ENCODE measurements at regions not wholly inside any gene's neighbourhood (a gene's known extent, or its start where the extent isn't known, plus 50 kb on each side); places are given as distances from the start of the nearest gene placed in this dataset.

- ChIA-PET POLR2A (no interaction called here), CTCF (no interaction called here)
- H3K27ac Mint-ChIP-seq = no peak overlapping the region
- H3K4me3 Mint-ChIP-seq = no peak overlapping the region
- DNase-seq (no peak), ATAC-seq (ENCODE audit: low read depth) (no peak)
- intact Hi-C loops (cut with micrococcal nuclease) = no loop called here
- H3K36me3 Mint-ChIP-seq (ENCODE audit: low read depth) = no peaks in the 10 kb centered on the region
- no peaks in the 10 kb centered on the region for H3K9me3 Mint-ChIP-seq
- no peaks in the 10 kb centered on the region for H3K27me3 Mint-ChIP-seq
- no peak for TF ChIP-seq CTCF (IDR thresholded peaks at IDR 0.05)
- no peaks in the 10 kb centered on the region for H3K4me1 Mint-ChIP-seq
These were observed 780.2 kb upstream of the TBX3 start for GRCh38 chr12:115464111-115464581.

- H3K27ac Mint-ChIP-seq = no peak overlapping the region
- H3K4me1 Mint-ChIP-seq = no peaks in the 10 kb centered on the region
- CTCF ChIA-PET = no interaction called here
- ATAC-seq (ENCODE audit: low read depth) (no peak), DNase-seq (no peak)
- H3K27me3 Mint-ChIP-seq = no peaks in the 10 kb centered on the region
- intact Hi-C loops (cut with micrococcal nuclease) = no loop called here
- H3K36me3 Mint-ChIP-seq (ENCODE audit: low read depth) = no peaks in the 10 kb centered on the region
- no peak overlapping the region for H3K4me3 Mint-ChIP-seq
- TF ChIP-seq CTCF (IDR thresholded peaks at IDR 0.05) = no peak
- H3K9me3 Mint-ChIP-seq = peaks cover 4% of the 10 kb centered on the region
- POLR2A ChIA-PET = no interaction called here
These were observed 777.4 kb upstream of the TBX3 start for GRCh38 chr12:115461401-115461800.

GRCh38 chr12:115457798-115458197 lies 773.8 kb upstream of the TBX3 start:
- H3K27ac Mint-ChIP-seq = no peak overlapping the region

GRCh38 chr12:115456946-115457689 lies 773.1 kb upstream of the TBX3 start:
- H3K9me3 Mint-ChIP-seq = peaks cover 4% of the 10 kb centered on the region

More at GRCh38 chr12:115457798-115458197, 773.8 kb upstream of the TBX3 start:
- intact Hi-C loops (cut with micrococcal nuclease) = no loop called here
- DNase-seq (no peak), ATAC-seq (ENCODE audit: low read depth) (no peak)
- ChIA-PET POLR2A (no interaction called here), CTCF (no interaction called here)
- H3K27me3 Mint-ChIP-seq = peaks cover 8% of the 10 kb centered on the region
- no peak overlapping the region for H3K4me3 Mint-ChIP-seq
- H3K9me3 Mint-ChIP-seq = peaks cover 4% of the 10 kb centered on the region
- no peak for TF ChIP-seq CTCF (IDR thresholded peaks at IDR 0.05)
- no peaks in the 10 kb centered on the region for H3K4me1 Mint-ChIP-seq
- no peaks in the 10 kb centered on the region for H3K36me3 Mint-ChIP-seq (ENCODE audit: low read depth)

GRCh38 chr12:115455268-115455681 lies 771.3 kb upstream of the TBX3 start:
- ChIA-PET POLR2A (no interaction called here), CTCF (no interaction called here)
- no peak overlapping the region for H3K27ac Mint-ChIP-seq
- no peaks in the 10 kb centered on the region for H3K36me3 Mint-ChIP-seq (ENCODE audit: low read depth)
- ATAC-seq (ENCODE audit: low read depth) = no peak
- no peak overlapping the region for H3K4me3 Mint-ChIP-seq
- intact Hi-C loops (cut with micrococcal nuclease) = no loop called here
- H3K27me3 Mint-ChIP-seq = peaks cover 24% of the 10 kb centered on the region
- H3K4me1 Mint-ChIP-seq = peaks cover 7% of the 10 kb centered on the region
- no peak for TF ChIP-seq CTCF (IDR thresholded peaks at IDR 0.05)
- H3K9me3 Mint-ChIP-seq = peaks cover 4% of the 10 kb centered on the region
- DNase-seq = no peak

More at GRCh38 chr12:115456946-115457689, 773.1 kb upstream of the TBX3 start:
- CTCF ChIA-PET = no interaction called here
- DNase-seq (no peak), ATAC-seq (ENCODE audit: low read depth) (no peak)
- no peak overlapping the region for H3K4me3 Mint-ChIP-seq
- H3K27me3 Mint-ChIP-seq = peaks cover 15% of the 10 kb centered on the region
- TF ChIP-seq CTCF (IDR thresholded peaks at IDR 0.05) = no peak
- POLR2A ChIA-PET = no interaction called here
- H3K27ac Mint-ChIP-seq = no peak overlapping the region
- H3K36me3 Mint-ChIP-seq (ENCODE audit: low read depth) = no peaks in the 10 kb centered on the region
- intact Hi-C loops (cut with micrococcal nuclease) = no loop called here
- peaks cover 3% of the 10 kb centered on the region for H3K4me1 Mint-ChIP-seq

Measured in activated B cell treated with CpG ODN at 0.5 μM for 24 hours (primary cell).